HG02852 (cell line): ENCODE measurements at regions not wholly inside any gene's neighbourhood (a gene's known extent, or its start where the extent isn't known, plus 50 kb on each side); places are given as distances from the start of the nearest gene placed in this dataset.

Experiments used
- ATAC-seq: cut with Tn5 transposase; IDR thresholded peaks from one replicate; pipeline ENCODE4 v1.9.1; 2021; ENCODE audit warnings: mild to moderate bottlenecking, moderate library complexity; ENCODE audit not compliant: unreplicated experiment

- ATAC-seq, result no peak
Measured at GRCh38 chr20:17012546-17013226, 214.2 kb upstream of the PCSK2 start.

DNA sequence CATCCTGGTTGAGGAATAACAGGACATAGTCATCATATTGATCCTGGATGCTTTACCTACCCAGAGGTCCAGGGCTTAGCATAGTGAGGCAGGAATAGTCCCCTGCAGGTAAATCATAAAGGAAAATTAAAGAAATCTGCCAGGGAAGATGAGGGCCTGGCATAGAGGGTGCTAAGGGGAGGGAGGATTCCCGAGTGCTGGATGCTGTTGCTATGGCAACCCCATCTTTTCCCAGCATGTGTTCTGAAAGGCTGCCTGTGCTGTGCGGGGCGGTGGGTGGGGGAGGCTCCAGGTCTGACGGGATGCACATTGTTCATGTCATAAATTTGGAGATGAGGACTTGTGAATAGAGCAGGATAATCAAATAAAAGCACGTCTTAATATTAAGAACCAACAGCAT lies 212.6 kb upstream of the PCSK2 start:
- no peak for ATAC-seq

GRCh38 chr20:17014756-17015366 lies 212.0 kb upstream of the PCSK2 start:
- no peak for ATAC-seq

- no peak for ATAC-seq
Measured at GRCh38 chr20:17017232-17017631, 209.6 kb upstream of the PCSK2 start.

GRCh38 chr20:17021481-17021880 lies 205.4 kb upstream of the PCSK2 start:
- no peak for ATAC-seq

GRCh38 chr20:17023036-17023435 lies 203.8 kb upstream of the PCSK2 start:
- no peak for ATAC-seq

DNA sequence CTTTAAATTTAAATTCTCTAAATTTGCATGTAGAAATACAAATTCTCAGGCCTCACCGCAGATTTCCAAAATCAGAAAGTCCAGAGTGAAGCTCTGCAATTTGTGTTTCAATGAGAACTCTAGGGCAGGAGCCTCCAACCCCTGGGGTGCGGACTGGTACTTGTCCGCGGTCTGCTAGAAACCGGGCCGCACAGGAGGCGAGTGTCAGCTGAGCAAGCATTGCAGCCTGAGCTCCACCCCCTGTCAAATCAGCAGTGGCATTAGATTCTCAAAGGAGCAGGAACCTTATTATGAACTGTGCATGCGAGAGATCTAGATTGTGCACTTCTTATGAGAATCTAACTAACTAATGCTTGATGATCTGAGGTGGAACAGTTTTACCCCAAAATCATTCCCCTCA lies 203.0 kb upstream of the PCSK2 start:
- no peak for ATAC-seq

- no peak for ATAC-seq
Measured at GRCh38 chr20:17024513-17025119, 202.2 kb upstream of the PCSK2 start.

DNA sequence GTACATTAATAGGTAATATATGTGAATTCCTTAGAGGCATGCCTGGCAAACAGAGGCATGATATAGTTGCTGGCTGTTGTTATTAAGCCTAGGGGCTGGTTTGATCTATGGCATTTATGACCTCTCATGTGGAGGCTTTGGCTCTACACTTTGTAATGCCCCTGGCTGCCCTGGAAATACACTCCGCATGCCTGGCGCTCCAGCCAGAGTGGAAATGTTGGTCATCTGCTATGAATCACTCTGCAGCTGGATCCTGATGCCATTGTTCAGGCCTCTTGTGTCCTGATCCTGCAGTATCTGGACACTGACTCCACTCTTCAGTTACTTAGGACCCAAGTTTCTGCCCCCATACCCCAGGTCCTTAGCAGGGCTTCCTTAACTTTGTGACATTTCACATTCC lies 200.5 kb upstream of the PCSK2 start:
- no peak for ATAC-seq

DNA sequence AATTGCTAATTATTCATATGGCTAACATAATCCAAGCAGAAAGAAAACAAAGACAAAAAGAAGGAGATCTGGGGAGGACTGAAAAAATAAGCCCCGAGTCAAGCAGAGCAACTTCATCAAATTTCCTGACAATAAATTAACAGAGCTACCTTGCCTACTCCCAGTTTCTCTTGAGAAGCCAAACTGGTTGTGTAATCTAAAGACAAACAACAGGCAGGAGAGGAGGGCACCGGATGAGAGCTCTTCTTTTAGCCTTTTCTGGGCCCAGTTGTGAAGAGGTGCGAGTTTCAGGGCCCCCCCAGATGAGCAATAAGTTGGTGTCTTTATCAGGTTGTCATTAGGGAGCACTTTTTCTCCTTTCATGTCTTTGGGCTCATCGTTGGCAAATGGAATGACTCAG lies 197.1 kb upstream of the PCSK2 start:
- ATAC-seq, result no peak

GRCh38 chr20:17036541-17036940 lies 190.3 kb upstream of the PCSK2 start:
- no peak for ATAC-seq

- ATAC-seq, result no peak
Measured at GRCh38 chr20:17042122-17042521, 184.7 kb upstream of the PCSK2 start.

DNA sequence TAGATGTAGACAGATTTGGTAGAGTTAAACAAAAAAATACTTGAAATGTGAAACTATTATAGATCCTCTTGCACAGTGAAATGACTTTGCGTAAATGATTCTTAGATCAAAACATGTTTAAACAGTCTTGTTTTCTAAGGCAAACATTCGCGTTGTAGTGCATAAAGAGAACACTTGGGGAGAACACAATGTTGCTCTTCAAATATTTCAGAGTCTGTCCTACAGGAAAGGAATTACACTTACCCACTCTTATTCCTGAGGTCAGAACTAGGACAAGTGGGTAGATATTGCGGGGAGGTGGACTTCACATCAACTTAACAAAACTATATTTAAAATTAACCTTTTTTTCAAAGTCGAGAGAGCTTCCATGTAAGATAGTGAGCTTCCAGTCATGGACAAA lies 183.5 kb upstream of the PCSK2 start:
- ATAC-seq, result no peak

DNA sequence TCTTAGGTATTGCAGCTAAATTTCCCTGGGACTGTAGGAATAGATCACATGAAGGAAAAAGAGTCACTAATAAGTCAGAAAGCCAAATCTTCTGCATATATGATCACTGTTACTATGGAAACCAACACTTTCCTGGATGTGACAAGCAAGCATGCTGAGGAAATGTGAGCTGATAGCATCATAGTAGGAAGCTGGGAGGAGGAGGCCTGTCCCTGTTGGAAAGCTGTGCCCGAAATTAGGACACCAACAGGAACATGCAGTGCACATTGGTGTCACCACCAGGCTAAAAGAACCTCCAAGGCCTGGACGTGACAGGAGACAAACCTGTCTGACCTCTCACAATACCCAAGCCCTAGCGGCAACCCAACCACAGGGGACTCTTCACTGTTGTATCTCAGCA lies 181.9 kb upstream of the PCSK2 start:
- ATAC-seq, result no peak

GRCh38 chr20:17059465-17059864 lies 167.4 kb upstream of the PCSK2 start:
- no peak for ATAC-seq

GRCh38 chr20:17061715-17062114 lies 165.1 kb upstream of the PCSK2 start:
- ATAC-seq, result no peak

DNA sequence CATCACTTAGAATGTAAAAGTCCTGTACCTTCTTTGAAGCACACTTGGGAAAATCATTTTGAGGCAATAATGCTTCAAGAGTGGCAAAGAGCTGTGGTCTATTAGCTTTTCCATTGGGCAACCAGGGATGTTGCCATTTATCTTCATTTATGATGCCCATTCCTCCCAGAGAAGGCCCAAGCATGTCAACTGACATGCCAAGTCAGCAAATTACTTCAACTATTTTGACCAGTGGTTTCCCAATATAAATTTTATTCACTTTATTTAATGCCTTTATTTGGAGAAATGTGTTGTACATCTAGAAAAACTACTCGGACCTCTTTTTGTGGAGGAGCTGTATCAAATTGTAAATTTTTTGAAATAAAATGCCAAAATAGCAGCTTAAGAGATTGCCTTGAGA lies 164.1 kb upstream of the PCSK2 start:
- no peak for ATAC-seq

DNA sequence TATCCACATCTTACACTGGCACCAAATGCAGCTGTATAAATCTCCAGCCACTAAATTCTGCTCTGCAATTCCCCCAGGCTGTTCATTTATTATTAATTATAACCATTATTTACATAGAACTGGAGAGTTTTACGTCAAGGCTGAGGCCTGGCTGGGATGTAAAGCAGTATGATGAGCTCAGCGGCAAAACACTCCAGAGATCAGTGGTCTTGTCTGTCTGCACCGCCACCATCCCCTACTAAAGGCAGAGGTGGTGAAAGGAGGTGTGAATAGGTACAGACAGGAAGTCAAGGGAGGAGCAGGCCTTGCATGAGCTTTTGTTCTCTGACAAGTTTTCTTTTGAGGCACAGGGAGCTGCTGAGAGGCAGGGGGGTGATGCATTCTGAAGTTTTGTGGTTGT lies 159.9 kb upstream of the PCSK2 start:
- ATAC-seq, result no peak

- no peak for ATAC-seq
Measured at GRCh38 chr20:17068084-17068711, 158.6 kb upstream of the PCSK2 start.

- ATAC-seq, result no peak
Measured at GRCh38 chr20:17077030-17077429, 149.8 kb upstream of the PCSK2 start.

GRCh38 chr20:17083738-17084137 lies 143.1 kb upstream of the PCSK2 start:
- no peak for ATAC-seq

DNA sequence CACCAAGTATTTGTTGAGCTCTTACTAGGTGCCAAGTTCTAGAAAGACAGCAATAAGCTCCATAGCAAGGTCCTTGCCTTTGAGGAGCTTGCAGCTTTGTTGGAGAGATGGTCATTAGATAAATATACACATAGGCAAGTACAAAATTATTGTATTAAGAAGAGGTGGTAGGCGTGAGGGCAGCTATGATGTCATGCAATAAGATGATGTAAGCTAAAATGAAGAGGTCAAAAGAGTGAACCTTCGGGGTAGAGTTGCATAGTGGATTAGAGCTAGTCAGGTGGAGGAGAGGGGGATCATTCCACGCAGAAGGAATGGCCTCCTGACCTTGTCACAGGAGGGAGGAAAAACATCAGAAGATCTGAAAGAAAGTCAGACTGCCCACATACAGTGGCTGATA lies 141.9 kb upstream of the PCSK2 start:
- ATAC-seq, result no peak
